GM12892 (cell line): ENCODE measurements at regions not wholly inside any gene's neighbourhood (a gene's known extent, or its start where the extent isn't known, plus 50 kb on each side); places are given as distances from the start of the nearest gene placed in this dataset.

Experiments used
- POLR2A ChIP-seq: IDR thresholded peaks from 2 replicates; pipeline ENCODE4 v1.6.1; 2011; ENCODE audit warnings: low read depth, low read length, control low read depth
- POLR2AphosphoS5 ChIP-seq: IDR thresholded peaks from 2 replicates; pipeline ENCODE4 v1.6.1; 2011; ENCODE audit warnings: low read depth, low read length, control low read depth
- TAF1 ChIP-seq: IDR thresholded peaks from 2 replicates; pipeline ENCODE4 v1.6.1; 2011; ENCODE audit warnings: low read depth, mild to moderate bottlenecking, control low read depth, low read length, borderline replicate concordance

DNA sequence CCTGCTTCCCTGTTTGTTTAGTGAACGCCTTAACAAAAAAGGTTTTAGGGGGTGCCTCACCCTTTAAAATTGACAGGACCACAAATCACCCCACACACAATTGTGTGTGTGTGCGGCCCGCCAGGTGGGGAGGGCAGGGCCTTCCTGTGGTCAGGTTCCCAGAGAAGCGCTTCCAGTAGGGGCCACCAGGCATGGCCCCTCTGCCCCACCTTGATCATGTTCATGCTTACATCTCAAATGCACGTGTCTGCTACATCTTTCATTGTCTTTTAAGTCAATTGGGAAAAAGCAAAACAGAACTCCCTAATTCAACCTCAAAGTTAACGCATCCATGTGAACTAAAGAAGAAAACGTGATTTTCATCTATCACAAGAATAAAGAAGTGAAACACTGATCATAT, 1335.3 kb downstream of the TBC1D22A start:
- no peak for TF ChIP-seq POLR2A
- no peak for TF ChIP-seq POLR2AphosphoS5
- no peak for TF ChIP-seq TAF1
